ENCODE measurements at regions not wholly inside any gene's neighbourhood (a gene's known extent, or its start where the extent isn't known, plus 50 kb on each side); places are given as distances from the start of the nearest gene placed in this dataset.

DNA sequence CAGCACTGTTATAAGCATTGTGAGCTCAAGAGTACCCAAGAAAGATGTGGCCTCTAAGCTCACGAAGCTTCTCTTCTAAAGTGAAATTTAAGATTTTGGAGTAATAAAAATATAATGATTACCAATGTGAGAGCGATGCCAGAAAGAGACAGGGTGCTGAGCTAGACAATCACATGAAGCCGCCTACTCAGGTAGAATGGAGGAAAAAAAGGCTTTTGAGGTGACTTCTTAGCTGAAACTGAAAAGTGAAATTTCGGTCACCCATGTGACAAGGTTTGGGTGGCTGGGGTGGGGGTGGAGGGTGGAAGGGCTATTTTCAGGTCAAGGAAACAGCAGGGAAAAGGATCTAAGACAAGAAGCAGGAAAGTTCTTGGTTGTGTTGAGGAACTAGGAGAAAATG, 388.2 kb upstream of the WWC1 start:
- TF ChIP-seq FOXP2 (optimal IDR thresholded peaks at IDR 0.05; ENCODE audit: control extremely low read depth, extremely low read length, insufficient read depth), result no peak
- no peak for TF ChIP-seq EZH2 (IDR thresholded peaks at IDR 0.05)
